SKM-1 treated with dmso at 0.1 percent for 144 hours (cell line): ENCODE measurements at regions not wholly inside any gene's neighbourhood (a gene's known extent, or its start where the extent isn't known, plus 50 kb on each side); places are given as distances from the start of the nearest gene placed in this dataset.
"Not testable (repeated sequence)": the region's sequence is repeated elsewhere in the genome, so short reads cannot be mapped to it uniquely, and the experiment has no call there.

Experiments
- DNase-seq: peaks from one replicate; lab custom pipeline; 2025; ENCODE audit not compliant: unreplicated experiment; lab: John Stamatoyannopoulos, UW

DNA sequence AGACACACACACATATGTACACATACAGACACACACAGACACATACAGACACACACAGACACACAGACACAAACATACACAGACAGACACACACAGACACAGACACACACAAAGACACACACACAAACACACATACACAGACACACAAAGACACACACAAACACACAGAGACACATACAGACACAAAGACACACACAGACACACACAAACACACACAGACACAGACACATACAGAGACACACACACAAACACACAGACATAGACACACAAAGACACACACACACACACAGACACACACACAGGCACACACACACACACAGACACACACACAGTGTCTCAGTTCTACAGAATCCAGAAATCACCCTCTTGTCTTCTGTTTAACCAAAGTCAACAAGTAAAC lies 280.7 kb downstream of the ASMT start:
- DNase-seq = no peak

DNA sequence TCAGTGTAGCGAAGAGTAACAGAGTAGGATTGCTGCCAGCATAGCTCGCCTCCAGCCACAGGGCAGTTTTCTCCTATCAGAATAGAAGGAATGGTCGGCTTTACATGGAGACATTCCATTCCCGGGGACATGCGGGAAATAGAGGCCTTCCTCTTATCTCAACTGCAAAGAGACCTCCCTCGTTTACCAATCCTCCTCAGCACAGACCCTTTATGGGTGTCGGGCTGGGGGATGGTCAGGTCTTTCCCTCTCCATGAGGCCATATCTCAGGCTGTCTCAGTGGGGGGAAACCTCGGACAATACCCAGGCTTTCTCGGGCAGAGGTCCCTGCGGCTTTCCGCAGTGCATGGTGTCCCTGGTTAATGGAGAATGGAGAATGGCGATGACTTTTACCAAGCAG lies 285.0 kb downstream of the ASMT start:
- no peak for DNase-seq

DNA sequence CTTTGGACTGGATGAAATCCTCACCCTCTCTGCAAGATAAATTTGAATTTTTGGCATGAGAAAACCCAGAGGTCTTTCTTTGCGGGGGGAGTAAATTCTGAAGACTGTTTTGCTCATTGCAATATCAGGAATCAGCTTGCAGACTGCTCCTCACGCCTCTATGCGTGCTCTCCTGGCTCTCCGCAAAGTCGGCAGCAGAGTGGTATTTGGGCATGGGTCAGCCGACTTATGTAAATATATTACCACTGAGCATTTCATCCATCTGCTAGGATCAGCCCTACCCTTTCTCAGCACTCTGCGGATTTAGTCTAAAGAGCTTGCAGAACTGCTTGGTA lies 288.0 kb downstream of the ASMT start:
- DNase-seq = no peak

- no peak for DNase-seq
Observed at GRCh38 chrX:1903236-1903935, 288.5 kb downstream of the ASMT start.

- DNase-seq = no peak
Observed at GRCh38 chrX:1904663-1905218, 289.9 kb downstream of the ASMT start.

GRCh38 chrX:1906028-1906427 lies 291.2 kb downstream of the ASMT start:
- no peak for DNase-seq

DNA sequence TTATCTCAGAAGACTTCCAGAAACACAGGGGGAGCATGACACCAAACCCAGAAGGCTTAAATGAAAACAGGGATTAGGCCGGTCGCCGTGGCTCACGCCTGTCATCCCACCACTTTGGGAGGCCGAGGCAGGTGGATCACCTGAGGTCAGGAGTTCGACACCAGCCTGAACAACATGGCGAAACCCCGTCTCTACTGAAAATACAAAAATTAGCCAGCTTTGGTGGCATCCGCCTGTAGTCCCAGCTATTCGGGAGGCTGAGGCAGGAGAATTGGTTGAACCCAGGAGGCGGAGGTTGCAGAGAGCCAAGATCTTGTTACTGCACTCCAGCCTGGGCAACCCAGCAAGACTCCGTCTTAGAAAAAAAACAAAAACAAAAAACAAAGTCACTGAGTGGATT lies 294.1 kb downstream of the ASMT start:
- not testable (repeated sequence) for DNase-seq

DNA sequence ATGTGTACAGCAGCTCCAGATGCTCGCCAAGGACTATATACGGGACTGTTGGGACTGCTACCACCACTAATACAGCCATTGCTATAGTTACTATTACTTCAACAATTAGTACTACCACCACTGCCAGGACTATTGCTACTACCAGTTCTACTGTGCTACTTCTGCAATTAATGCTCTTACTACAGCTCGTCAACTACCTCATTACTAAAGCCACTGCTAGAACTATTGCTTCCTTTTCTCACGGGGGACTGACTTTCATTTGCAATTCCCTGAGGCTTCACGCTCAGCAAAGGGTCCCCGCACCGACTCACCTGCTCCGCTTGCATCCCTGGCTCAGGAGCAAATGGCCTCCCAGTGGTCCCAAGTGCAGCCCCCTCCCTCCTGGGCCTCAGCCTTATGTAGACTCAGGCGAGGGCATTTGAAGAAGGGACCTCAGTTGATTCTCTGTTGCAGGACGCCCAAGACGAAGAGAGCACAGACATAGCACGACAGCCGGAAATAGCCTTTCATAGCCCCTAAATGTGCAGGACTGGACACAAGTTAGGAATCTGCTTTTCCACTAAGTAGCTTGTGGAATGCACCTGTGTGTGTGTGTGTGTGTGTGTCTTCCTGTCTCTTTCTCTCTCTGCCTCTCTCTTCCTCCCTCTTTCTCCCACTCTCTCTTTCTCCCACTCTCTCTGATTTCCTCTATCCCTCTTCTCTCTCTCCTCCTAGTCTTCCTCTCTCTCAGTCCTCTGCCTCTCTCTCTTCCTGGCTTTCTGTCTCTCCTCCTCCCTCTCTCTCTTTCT lies 294.8 kb downstream of the ASMT start:
- peak; percentile 23 for DNase-seq

DNA sequence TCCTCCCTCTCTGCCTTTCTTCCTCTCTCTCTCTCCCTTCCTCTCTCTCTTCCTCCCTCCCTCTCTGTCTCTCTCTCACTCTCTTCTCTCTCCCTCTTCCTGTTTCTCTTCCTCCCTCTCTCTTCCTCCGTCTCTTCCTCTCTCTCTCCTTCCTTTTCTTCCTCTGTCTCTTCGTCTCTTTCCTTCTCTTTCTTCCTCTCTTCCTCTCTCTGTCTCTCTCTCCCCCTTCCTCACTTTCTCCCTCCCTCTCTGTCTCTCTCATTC lies 295.3 kb downstream of the ASMT start:
- DNase-seq = no peak

- DNase-seq = no peak
Observed at GRCh38 chrX:1911401-1912128, 296.7 kb downstream of the ASMT start.

DNA sequence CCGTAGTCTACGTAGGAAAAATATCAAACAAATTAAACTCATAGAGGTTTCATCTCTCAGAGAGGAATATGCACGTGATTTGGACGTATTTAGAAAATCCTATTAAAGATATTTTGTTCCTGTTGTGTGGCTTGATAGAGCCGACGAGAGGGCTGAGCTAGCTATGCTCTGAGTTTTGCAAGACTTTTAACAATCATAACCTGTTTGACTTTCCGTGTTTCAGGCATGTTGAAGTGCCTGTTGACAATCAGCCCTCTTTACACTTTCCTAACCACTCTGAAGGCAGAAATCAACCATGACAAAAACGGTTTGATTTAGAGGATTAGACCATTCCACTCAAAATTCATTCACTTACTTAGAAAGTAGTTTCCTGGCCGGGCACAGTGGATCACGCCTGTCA lies 297.3 kb downstream of the ASMT start:
- DNase-seq = no peak

DNA sequence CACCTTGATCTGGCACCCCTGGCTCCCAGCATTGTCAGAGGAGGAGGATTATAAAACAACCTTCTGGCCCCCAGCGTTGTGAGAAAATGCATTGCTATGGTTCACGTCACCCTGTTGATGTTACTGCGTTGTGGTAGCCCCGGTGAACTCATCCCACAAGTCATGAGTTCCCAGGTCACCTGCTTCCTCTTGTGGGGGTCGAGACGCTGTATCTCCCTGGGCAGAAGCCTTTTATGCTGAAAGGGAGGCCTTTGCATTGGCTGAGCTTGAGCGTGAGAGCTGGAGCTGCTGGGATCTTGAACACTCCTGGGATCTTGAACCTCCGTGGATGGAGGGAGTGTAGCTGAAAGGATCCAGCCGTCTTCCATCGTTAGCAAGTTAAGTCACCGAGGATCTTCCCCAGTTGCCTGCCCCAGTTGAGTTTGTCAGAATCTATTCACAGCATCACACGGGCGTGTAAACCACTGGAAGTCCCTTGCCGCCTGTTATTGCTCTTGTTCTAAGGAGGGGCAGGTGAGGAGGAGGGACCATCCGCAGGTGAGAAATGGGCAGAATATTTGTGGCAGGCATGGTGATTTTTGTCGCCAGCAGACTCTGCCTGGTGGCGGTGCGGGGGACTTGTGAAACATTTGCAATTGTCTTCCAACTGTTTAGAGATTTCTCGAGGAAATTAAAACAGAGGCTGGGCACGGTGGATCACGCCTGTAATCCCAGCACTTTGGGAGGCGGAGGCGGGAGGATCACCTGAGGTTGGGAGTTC lies 299.9 kb downstream of the ASMT start:
- DNase-seq = no peak

DNA sequence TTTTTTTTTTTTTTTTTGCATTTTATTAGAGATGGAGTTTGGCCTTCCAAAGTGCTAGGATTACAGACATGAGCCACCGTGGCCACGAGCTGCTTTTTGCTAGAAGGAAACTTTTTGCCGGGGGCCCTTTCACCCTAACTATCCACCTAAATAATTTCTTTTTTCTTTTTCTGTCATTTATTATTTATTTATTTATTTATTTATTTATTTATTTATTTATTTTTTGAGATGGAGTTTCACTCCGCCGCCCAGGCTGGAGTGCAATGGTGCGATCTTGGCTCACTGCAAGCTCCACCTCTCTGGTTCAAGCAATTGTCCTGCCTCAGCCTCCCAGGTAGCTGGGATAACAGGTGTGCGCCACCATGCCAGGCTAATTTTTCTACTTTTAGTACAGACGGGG lies 303.9 kb downstream of the ASMT start:
- DNase-seq = no peak

- no peak for DNase-seq
Observed at GRCh38 chrX:1925053-1925481, 310.2 kb downstream of the ASMT start.

DNA sequence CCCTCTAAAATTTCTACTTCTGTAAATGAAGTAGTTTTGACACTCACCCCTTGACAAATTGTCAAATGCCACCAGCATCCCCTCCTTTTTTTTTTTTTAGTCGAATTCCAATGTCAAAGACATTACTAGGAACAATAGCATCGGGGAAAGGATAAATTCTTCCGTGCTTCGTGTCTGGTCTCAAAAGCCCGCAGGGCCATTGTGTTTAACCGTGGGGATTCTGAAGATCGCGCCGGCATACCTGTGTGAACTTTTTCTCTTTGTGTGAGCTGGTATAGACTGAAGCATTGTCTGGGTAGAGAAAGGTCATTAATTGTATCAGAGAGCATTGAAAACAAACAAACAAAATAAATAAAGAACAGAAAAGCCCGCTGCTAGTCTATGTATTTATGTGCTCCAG lies 313.9 kb downstream of the ASMT start:
- DNase-seq = no peak

DNA sequence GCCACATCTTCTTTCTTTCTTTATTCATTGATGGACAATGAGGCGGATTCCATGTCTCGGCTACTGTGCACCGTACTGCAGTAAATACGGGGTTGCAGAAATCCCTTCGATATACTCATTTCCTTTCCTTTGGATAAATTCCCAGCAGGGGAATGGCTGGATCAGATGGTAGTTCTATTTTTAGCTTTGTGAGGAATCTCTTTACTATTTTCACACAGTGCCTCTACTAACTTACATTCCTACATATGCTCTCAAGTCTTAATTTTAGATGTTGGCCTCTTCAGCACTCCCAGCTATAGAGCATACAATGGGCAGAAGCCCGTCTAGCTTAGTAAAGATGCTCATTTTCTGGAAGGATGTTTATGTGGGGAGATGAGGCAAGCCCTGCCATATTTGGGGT lies 317.4 kb downstream of the ASMT start:
- DNase-seq = no peak

GRCh38 chrX:1933964-1934363 lies 319.1 kb downstream of the ASMT start:
- no peak for DNase-seq

GRCh38 chrX:1935805-1936204 lies 320.9 kb downstream of the ASMT start:
- DNase-seq = no peak

- DNase-seq = no peak
Observed at GRCh38 chrX:1938190-1938589, 323.3 kb downstream of the ASMT start.

DNA sequence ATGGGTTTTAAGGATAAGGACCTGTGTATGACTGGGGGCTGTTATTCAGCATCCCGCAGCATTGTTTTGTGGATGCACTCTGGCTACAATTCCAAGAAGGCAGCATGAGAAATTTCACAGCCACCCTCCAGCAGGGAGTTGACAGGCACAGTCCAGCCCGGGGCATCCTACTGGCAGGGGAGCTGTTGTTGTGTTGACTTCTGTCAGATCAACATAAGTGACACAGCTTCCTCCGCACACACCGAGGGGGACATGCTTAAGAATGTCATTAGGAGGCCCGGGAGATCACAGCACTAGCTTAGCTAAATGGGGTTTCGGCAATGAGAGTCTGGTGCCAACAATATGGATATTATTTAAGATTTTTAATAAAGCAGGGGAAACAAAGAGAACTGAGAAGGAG lies 326.5 kb downstream of the ASMT start:
- DNase-seq = no peak

GRCh38 chrX:1945879-1946278 lies 331.0 kb downstream of the ASMT start:
- no peak for DNase-seq
